ENCODE measurements at regions not wholly inside any gene's neighbourhood (a gene's known extent, or its start where the extent isn't known, plus 50 kb on each side); places are given as distances from the start of the nearest gene placed in this dataset.

DNA sequence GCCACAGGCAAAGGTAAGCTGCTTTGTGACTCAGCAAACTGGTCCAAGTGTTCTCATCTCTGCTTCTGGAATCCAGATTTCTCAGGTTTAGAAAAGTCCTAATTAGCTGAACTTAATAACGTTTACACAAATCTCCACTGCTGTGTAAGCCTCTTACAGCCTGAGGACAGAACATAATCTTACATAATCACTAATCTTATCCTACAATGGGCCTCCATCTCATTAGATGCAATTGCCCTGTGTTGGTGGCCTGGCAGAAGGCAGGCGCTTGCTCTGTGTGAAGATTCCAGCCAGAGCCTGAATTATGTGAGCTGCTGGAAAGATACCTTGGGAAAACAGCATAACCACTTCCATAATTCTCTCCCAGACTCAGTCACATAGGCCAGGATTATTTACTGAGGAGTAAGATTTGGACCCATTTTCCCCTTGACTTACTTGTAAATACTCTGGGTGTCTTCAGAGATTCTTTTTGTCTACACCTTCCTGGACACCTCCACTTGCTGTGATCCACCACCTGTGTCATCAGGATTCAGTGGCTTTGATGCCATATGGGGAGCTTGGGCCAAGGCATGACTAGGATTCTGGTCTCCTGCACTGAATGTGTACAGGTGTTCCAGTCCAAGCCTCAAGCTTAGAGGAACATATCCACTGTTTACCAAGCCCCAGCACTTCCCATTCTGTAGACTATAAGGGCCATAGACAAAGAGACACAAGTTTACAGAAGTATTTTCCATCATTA lies 104.4 kb downstream of the C6orf118 start:
- Mint-ChIP-seq H3K4me1 (ENCODE audit: low read depth, unreplicated experiment) (no peaks in the 10 kb centered on the region), H3K27ac (ENCODE audit: unreplicated experiment) (no peak overlapping the region), H3K36me3 (ENCODE audit: unreplicated experiment) (no peaks in the 10 kb centered on the region), H3K27me3 (ENCODE audit: unreplicated experiment) (peaks cover 2% of the 10 kb centered on the region), H3K4me3 (ENCODE audit: unreplicated experiment) (no peak overlapping the region), H3K9me3 (ENCODE audit: unreplicated experiment) (no peaks in the 10 kb centered on the region)
- TF ChIP-seq, protein P1, sequence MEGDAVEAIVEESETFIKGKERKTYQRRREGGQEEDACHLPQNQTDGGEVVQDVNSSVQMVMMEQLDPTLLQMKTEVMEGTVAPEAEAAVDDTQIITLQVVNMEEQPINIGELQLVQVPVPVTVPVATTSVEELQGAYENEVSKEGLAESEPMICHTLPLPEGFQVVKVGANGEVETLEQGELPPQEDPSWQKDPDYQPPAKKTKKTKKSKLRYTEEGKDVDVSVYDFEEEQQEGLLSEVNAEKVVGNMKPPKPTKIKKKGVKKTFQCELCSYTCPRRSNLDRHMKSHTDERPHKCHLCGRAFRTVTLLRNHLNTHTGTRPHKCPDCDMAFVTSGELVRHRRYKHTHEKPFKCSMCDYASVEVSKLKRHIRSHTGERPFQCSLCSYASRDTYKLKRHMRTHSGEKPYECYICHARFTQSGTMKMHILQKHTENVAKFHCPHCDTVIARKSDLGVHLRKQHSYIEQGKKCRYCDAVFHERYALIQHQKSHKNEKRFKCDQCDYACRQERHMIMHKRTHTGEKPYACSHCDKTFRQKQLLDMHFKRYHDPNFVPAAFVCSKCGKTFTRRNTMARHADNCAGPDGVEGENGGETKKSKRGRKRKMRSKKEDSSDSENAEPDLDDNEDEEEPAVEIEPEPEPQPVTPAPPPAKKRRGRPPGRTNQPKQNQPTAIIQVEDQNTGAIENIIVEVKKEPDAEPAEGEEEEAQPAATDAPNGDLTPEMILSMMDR (IDR thresholded peaks at IDR 0.05; ENCODE audit: partially characterized antibody, unreplicated experiment) = no peak
- no peak for DNase-seq

DNA sequence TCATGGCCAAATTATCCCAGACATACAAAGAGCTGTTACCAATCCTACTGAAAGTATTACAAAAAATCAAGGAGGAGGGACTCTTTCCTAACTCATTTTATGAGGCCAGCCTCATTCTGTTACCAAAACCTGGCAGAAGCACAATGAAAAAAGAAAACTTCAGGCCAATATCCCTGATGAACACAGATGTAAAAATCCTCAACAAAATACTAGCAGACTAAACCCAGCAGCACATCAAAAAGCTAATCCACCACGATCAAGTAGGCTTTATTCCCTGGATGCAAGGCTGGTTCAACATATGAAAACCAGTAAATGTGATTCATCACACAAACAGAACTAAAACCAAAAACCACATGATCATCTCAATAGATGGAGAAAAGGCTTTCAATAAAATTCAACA lies 109.2 kb downstream of the C6orf118 start:
- Mint-ChIP-seq H3K4me3 (ENCODE audit: unreplicated experiment) (no peak overlapping the region), H3K4me1 (ENCODE audit: low read depth, unreplicated experiment) (no peaks in the 10 kb centered on the region), H3K9me3 (ENCODE audit: unreplicated experiment) (no peaks in the 10 kb centered on the region), H3K27me3 (ENCODE audit: unreplicated experiment) (peaks cover 2% of the 10 kb centered on the region), H3K36me3 (ENCODE audit: unreplicated experiment) (no peaks in the 10 kb centered on the region), H3K27ac (ENCODE audit: unreplicated experiment) (no peak overlapping the region)
- TF ChIP-seq, protein P1 (IDR thresholded peaks at IDR 0.05; ENCODE audit: partially characterized antibody, unreplicated experiment) = no peak
- DNase-seq = no peak

DNA sequence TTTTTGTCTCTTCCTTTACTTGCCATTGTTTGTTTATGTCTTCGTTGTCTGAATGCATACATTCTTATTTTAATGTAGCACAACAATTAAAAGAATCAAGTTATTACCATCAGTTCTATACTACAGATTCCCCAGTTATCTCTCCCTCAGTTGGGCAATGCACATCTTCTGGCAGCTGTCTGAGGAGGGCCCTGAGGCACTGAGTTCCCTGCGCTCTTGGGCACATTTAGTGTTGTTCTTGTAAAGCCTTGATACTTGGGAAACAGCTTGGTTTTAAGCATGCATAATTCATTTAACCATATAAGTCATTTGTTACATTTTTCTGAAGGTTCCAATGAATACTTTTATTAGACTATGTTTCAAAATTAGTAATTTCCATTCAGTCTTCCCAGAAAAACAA lies 117.9 kb downstream of the C6orf118 start:
- Mint-ChIP-seq H3K36me3 (ENCODE audit: unreplicated experiment) (no peaks in the 10 kb centered on the region), H3K27ac (ENCODE audit: unreplicated experiment) (no peak overlapping the region), H3K4me1 (ENCODE audit: low read depth, unreplicated experiment) (no peaks in the 10 kb centered on the region), H3K9me3 (ENCODE audit: unreplicated experiment) (no peaks in the 10 kb centered on the region), H3K27me3 (ENCODE audit: unreplicated experiment) (no peaks in the 10 kb centered on the region), H3K4me3 (ENCODE audit: unreplicated experiment) (no peak overlapping the region)
- TF ChIP-seq, protein P1 (IDR thresholded peaks at IDR 0.05; ENCODE audit: partially characterized antibody, unreplicated experiment) = no peak
- DNase-seq = no peak

DNA sequence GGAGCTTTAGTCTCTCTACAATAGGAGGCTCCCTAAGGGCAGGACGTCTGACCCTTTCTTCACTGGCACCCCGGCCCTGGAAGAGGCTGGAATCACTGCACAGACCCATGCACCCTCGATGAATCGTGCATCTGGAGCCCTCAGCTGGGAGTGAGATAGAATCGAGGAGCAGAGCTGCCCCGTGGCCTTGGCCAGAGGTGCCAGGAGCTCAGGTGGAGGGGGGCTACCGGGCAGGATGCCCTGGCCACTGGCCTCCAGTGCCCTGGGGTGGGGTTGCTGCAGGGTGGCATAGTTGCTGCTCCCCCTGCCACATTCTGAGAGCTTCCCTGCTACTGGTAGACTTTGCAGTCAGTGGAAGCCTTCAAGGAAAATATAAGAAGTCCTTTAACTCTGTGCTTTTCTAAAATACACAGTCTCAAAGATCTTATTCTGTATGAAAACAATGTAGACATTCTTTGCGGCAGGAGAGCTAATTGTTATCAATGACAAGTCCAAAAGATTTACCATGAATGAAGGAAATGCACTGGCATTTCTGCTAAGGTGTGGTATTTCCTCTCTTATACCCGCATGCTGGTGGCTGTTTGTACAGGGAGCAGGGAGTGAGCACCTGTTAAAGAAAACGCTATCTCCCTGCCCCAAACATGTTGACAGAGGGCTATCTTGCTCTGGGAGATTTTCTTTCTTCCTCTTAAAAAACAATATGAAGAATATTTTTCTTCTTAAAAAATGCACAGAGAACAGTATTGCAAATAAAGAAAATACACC lies 122.8 kb downstream of the C6orf118 start:
- Mint-ChIP-seq H3K27ac (ENCODE audit: unreplicated experiment) (no peak overlapping the region), H3K9me3 (ENCODE audit: unreplicated experiment) (no peaks in the 10 kb centered on the region), H3K27me3 (ENCODE audit: unreplicated experiment) (peaks cover 2% of the 10 kb centered on the region), H3K4me3 (ENCODE audit: unreplicated experiment) (no peak overlapping the region), H3K4me1 (ENCODE audit: low read depth, unreplicated experiment) (peaks cover 3% of the 10 kb centered on the region), H3K36me3 (ENCODE audit: unreplicated experiment) (no peaks in the 10 kb centered on the region)
- no peak for DNase-seq
- TF ChIP-seq, protein P1 (IDR thresholded peaks at IDR 0.05; ENCODE audit: partially characterized antibody, unreplicated experiment) = no peak

DNA sequence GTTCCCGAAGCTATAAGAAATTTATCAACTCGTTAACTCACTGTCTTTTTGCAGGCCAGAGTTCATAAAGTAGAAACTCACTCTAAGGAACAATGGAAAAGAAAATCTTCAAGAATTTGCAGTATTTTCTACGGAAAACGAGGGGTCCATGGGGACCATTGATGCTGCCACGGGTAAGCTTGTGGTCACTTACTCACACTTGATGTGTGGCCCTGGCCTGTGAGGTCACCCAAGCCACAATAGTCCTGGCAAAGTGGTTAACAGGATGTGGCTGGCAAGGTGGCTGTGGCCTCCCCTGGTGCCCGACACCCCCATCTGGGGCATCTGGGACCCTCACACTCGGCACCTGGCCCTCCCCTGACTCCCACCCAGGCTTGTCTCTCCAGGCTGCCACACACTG lies 123.4 kb downstream of the C6orf118 start:
- H3K4me3 Mint-ChIP-seq (ENCODE audit: unreplicated experiment) = no peak overlapping the region
- H3K36me3 Mint-ChIP-seq (ENCODE audit: unreplicated experiment) = no peaks in the 10 kb centered on the region
- H3K27ac Mint-ChIP-seq (ENCODE audit: unreplicated experiment) = no peak overlapping the region
- TF ChIP-seq, protein P1 (IDR thresholded peaks at IDR 0.05; ENCODE audit: partially characterized antibody, unreplicated experiment) = no peak
- no peaks in the 10 kb centered on the region for H3K9me3 Mint-ChIP-seq (ENCODE audit: unreplicated experiment)
- H3K4me1 Mint-ChIP-seq (ENCODE audit: low read depth, unreplicated experiment) = peaks cover 3% of the 10 kb centered on the region
- DNase-seq = no peak
- peaks cover 2% of the 10 kb centered on the region for H3K27me3 Mint-ChIP-seq (ENCODE audit: unreplicated experiment)
